ENCODE measurements at regions not wholly inside any gene's neighbourhood (a gene's known extent, or its start where the extent isn't known, plus 50 kb on each side); places are given as distances from the start of the nearest gene placed in this dataset.

DNA sequence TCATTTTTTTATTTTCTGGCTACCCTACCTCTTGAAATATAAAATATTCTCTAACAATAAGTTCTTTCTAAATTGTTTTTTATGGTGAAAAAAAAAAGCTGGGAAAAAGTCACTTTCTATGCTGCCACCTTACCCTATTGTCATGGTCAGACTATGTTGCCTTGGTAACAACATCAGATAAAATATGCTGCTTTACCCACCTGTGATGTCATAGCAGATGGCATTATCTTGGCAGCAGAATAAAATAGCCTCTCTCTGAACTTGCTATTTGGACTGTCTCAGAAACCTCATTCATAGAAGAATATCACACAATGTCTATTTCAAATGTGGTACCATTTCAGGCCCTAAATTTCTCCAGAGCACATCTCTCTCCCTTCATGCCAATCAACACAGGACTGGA is 69.6 kb upstream of the SGIP1 start:
- TF ChIP-seq, protein P1, sequence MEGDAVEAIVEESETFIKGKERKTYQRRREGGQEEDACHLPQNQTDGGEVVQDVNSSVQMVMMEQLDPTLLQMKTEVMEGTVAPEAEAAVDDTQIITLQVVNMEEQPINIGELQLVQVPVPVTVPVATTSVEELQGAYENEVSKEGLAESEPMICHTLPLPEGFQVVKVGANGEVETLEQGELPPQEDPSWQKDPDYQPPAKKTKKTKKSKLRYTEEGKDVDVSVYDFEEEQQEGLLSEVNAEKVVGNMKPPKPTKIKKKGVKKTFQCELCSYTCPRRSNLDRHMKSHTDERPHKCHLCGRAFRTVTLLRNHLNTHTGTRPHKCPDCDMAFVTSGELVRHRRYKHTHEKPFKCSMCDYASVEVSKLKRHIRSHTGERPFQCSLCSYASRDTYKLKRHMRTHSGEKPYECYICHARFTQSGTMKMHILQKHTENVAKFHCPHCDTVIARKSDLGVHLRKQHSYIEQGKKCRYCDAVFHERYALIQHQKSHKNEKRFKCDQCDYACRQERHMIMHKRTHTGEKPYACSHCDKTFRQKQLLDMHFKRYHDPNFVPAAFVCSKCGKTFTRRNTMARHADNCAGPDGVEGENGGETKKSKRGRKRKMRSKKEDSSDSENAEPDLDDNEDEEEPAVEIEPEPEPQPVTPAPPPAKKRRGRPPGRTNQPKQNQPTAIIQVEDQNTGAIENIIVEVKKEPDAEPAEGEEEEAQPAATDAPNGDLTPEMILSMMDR (IDR thresholded peaks at IDR 0.05) = no peak
- no peak for TF ChIP-seq POLR2A (IDR thresholded peaks at IDR 0.05)

Data from Peyer's patch (tissue), 4 donors.